Endothelial cell of umbilical vein (primary cell): ENCODE measurements at regions not wholly inside any gene's neighbourhood (a gene's known extent, or its start where the extent isn't known, plus 50 kb on each side); places are given as distances from the start of the nearest gene placed in this dataset.

Source experiments
- BruUV-seq: library from RNA; stranded (reverse); fragments of 400-500 nt; replicated peaks from 2 replicates; lab custom pipeline; 2021; lab: Mats Ljungman, UMichigan
- CTCF ChIA-PET: fragments of 300-600, 350-600 bp; sonication (Branson Sonifier 250); formaldehyde crosslinking; loops from one replicate; lab custom pipeline; 2021; ENCODE audit warnings: antibody characterized with exemption, inconsistent platforms; lab: Charles Lee
- POLR2A ChIA-PET: fragments of 300-600, 350-600 bp; sonication (Branson Sonifier 250); formaldehyde crosslinking; loops from one replicate; lab custom pipeline; 2021; ENCODE audit warnings: antibody characterized with exemption, inconsistent platforms; lab: Charles Lee
- DNase-seq: peaks from one replicate; pipeline ENCODE4 v3.0.0-alpha.2; 2011; ENCODE audit warnings: low read depth, low spot score
- FAIRE-seq: peaks from 2 replicates; lab custom pipeline; 2011; peaks lifted over from hg19 to GRCh38; lab: Jason Lieb, UNC
- H2AFZ ChIP-seq: 2 replicates; pipeline ENCODE4 v1.6.0; 2012; ENCODE audit warnings: low read depth, low read length, control low read depth, inconsistent platforms
- H3K27ac ChIP-seq: 2 replicates; pipeline ENCODE4 v1.5.1; 2011; ENCODE audit warnings: low read depth, mild to moderate bottlenecking, control low read depth, low read length, moderate library complexity; ENCODE audit not compliant: insufficient read depth
- H3K27me3 ChIP-seq, 2 experiments: 2 replicates each; pipeline versions ENCODE4 v1.6.0 to v1.6.1; 2011; ENCODE audit warnings: low read length in 2 of 2, mixed read lengths in 1 of 2; ENCODE audit not compliant: control insufficient read depth in 2 of 2, insufficient read depth in 2 of 2
- H3K36me3 ChIP-seq, 2 experiments: 2 replicates in 1 of 2; 3 replicates in 1 of 2; pipeline ENCODE4 v1.5.1; 2011; ENCODE audit warnings: low read length in 2 of 2, mild to moderate bottlenecking in 1 of 2, moderate library complexity in 1 of 2; ENCODE audit not compliant: control insufficient read depth in 2 of 2, insufficient read depth in 2 of 2; ENCODE audit errors: extremely low read depth in 1 of 2
- H3K4me1 ChIP-seq: 3 replicates; pipeline ENCODE4 v1.5.1; 2011; ENCODE audit warnings: mild to moderate bottlenecking, low read length; ENCODE audit not compliant: control insufficient read depth, insufficient read depth; ENCODE audit errors: extremely low read depth
- H3K4me2 ChIP-seq: 2 replicates; pipeline ENCODE4 v1.6.1; 2011; ENCODE audit warnings: low read length, control low read depth, mixed read lengths; ENCODE audit not compliant: insufficient read depth
- H3K4me3 ChIP-seq, 3 experiments: fragments of 200-600 bp in 1 of 3; sonication (generic), shearing (Covaris generic) in 1 of 3; replicated peaks in 1 of 3; 2 replicates each; pipeline ENCODE4 v1.5.1; 2011 to 2016; ENCODE audit warnings: control low read depth in 3 of 3, low read length in 3 of 3, mild to moderate bottlenecking in 2 of 3, inconsistent platforms in 1 of 3, low read depth in 1 of 3, moderate library complexity in 1 of 3; ENCODE audit not compliant: insufficient read depth in 1 of 3
- H3K79me2 ChIP-seq: 2 replicates; pipeline ENCODE4 v1.6.0; 2012; ENCODE audit warnings: low read length, inconsistent platforms; ENCODE audit not compliant: control insufficient read depth, insufficient read depth
- H3K9ac ChIP-seq: replicated peaks from 2 replicates; pipeline ENCODE3; 2011; ENCODE audit warnings: low read length, control low read depth; ENCODE audit not compliant: insufficient read depth; ENCODE audit errors: extremely low read depth
- H3K9me1 ChIP-seq: replicated peaks from 3 replicates; pipeline ENCODE4 v1.6.0; 2011; ENCODE audit warnings: mild to moderate bottlenecking, low read length; ENCODE audit not compliant: control insufficient read depth, insufficient read depth; ENCODE audit errors: extremely low read depth
- H3K9me3 ChIP-seq: replicated peaks from 2 replicates; pipeline ENCODE4 v1.5.1; 2012; ENCODE audit warnings: low read length, inconsistent platforms; ENCODE audit not compliant: control insufficient read depth, insufficient read depth
- H4K20me1 ChIP-seq: replicated peaks from 2 replicates; pipeline ENCODE3; 2011; ENCODE audit warnings: mild to moderate bottlenecking, low read length; ENCODE audit not compliant: control insufficient read depth, insufficient read depth; ENCODE audit errors: extremely low read depth
- EZH2 ChIP-seq: IDR thresholded peaks from 2 replicates; pipeline ENCODE4 v1.6.1; 2012; ENCODE audit warnings: borderline replicate concordance, low read depth, mild to moderate bottlenecking, moderate library complexity, low read length, inconsistent platforms; ENCODE audit not compliant: severe bottlenecking
- FOS ChIP-seq: IDR thresholded peaks from 2 replicates; pipeline ENCODE4 v1.6.1; 2011; ENCODE audit warnings: mild to moderate bottlenecking, low read length, moderate library complexity, borderline replicate concordance; ENCODE audit not compliant: insufficient read depth
- GATA2 ChIP-seq: IDR thresholded peaks from 2 replicates; pipeline ENCODE4 v1.7.0; 2011; ENCODE audit warnings: low read depth, mild to moderate bottlenecking, moderate library complexity, mixed read lengths, low read length; ENCODE audit not compliant: insufficient read length, insufficient read depth
- JUN ChIP-seq: IDR thresholded peaks from 2 replicates; pipeline ENCODE4 v1.6.1; 2011; ENCODE audit warnings: borderline replicate concordance, low read depth; ENCODE audit not compliant: insufficient read length, insufficient read depth
- MYC ChIP-seq: IDR thresholded peaks from one replicate; pipeline ENCODE4 v1.6.1; 2011; ENCODE audit warnings: mild to moderate bottlenecking, low read depth, low read length
- POLR2A ChIP-seq: IDR thresholded peaks from 2 replicates; pipeline ENCODE4 v1.6.1; 2012; ENCODE audit warnings: low read depth, mild to moderate bottlenecking, control low read depth, low read length
- POLR2AphosphoS5 ChIP-seq: IDR thresholded peaks from 2 replicates; pipeline ENCODE4 v1.6.1; 2012; ENCODE audit warnings: low read depth, mild to moderate bottlenecking, control low read depth, low read length, moderate library complexity; ENCODE audit not compliant: insufficient read depth
- dilution Hi-C: fragments of 300-500 bp; cut with MboI; formaldehyde crosslinking; loops from one replicate; pipeline ENCODE4 v1.15.0; 2019; ENCODE audit warnings: low sequenced_read_pairs; ENCODE audit not compliant: extremely low pct_ligation_motif_present
- intact Hi-C: fragments of 100-400 bp; cut with micrococcal nuclease; formaldehyde crosslinking; loops from one replicate; pipeline ENCODE4 v1.10.0; 2022
- TF ChIP-seq, protein P1 (sequence below): IDR thresholded peaks from 2 replicates; pipeline ENCODE4 v1.6.1; 2011; ENCODE audit not compliant: insufficient read depth, insufficient read length
- TF ChIP-seq, protein P2 (sequence below), 2 donors: IDR thresholded peaks; 1 replicate in 1 of 2; 2 replicates in 1 of 2; pipeline ENCODE4 v1.5.1; 2011; ENCODE audit warnings: low read length in 2 of 2, mild to moderate bottlenecking in 2 of 2, moderate library complexity in 2 of 2, control low read depth in 1 of 2, inconsistent platforms in 1 of 2, low read depth in 1 of 2; ENCODE audit not compliant: insufficient read depth in 1 of 2; ENCODE audit errors: extremely low read depth in 1 of 2

DNA sequence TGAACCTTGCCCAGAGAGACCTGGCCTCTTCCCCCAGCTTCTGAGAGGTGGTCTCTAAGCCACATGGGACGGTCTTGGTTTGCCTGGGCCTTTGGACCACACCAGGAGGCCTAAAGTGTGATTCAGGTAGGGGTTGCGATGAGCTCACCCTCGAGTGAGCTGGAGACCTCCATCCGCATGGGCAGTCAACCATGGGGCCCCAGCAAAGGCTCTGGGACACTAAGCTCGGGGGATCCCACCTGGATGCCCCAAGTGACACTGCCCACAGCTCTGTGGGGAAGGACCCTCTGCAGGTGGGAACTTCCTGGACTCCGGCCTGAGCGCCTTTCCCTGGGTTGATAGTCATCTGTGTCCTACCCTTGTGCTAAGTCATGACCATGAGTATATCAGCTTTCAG lies 57.1 kb upstream of the FAM20C start:
- no peaks in the 10 kb centered on the region for H3K9me3 ChIP-seq
- H4K20me1 ChIP-seq: no peaks in the 10 kb centered on the region
- no peaks in the 10 kb centered on the region for H3K36me3 ChIP-seq
- ChIA-PET POLR2A (no interaction called here), CTCF (no interaction called here)
- intact Hi-C loops: no loop called here
- no peaks in the 10 kb centered on the region for H3K79me2 ChIP-seq
- H3K4me2 ChIP-seq: no peak overlapping the region
- H2AFZ ChIP-seq: no peak overlapping the region
- FAIRE-seq: no peak
- DNase-seq: no peak
- H3K27ac ChIP-seq: no peak overlapping the region
- TF ChIP-seq EZH2: no peak
- no peak for TF ChIP-seq POLR2AphosphoS5
- TF ChIP-seq, protein P1, sequence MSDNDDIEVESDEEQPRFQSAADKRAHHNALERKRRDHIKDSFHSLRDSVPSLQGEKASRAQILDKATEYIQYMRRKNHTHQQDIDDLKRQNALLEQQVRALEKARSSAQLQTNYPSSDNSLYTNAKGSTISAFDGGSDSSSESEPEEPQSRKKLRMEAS: no peak
- no peak for TF ChIP-seq GATA2
- TF ChIP-seq MYC: no peak
- TF ChIP-seq, protein P2, sequence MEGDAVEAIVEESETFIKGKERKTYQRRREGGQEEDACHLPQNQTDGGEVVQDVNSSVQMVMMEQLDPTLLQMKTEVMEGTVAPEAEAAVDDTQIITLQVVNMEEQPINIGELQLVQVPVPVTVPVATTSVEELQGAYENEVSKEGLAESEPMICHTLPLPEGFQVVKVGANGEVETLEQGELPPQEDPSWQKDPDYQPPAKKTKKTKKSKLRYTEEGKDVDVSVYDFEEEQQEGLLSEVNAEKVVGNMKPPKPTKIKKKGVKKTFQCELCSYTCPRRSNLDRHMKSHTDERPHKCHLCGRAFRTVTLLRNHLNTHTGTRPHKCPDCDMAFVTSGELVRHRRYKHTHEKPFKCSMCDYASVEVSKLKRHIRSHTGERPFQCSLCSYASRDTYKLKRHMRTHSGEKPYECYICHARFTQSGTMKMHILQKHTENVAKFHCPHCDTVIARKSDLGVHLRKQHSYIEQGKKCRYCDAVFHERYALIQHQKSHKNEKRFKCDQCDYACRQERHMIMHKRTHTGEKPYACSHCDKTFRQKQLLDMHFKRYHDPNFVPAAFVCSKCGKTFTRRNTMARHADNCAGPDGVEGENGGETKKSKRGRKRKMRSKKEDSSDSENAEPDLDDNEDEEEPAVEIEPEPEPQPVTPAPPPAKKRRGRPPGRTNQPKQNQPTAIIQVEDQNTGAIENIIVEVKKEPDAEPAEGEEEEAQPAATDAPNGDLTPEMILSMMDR (IDR thresholded peaks at IDR 0.05; ENCODE audit: extremely low read depth in 1 of 2, insufficient read depth in 1 of 2, low read depth in 1 of 2, low read length in 2 of 2): no peak
- no peak for TF ChIP-seq JUN
- TF ChIP-seq FOS: no peak
- TF ChIP-seq POLR2A: no peak
- no TSS peak for BruUV-seq
- H3K4me1 ChIP-seq: no peaks in the 10 kb centered on the region
- H3K9ac ChIP-seq: no peak overlapping the region
- dilution Hi-C loops: no loop called here
- peaks cover 2 to 4% of the 10 kb centered on the region in 2 experiments for H3K27me3 ChIP-seq
- no peak overlapping the region for H3K4me3 ChIP-seq
- no peaks in the 10 kb centered on the region for H3K9me1 ChIP-seq
